C4-2B (cell line): ENCODE measurements at regions not wholly inside any gene's neighbourhood (a gene's known extent, or its start where the extent isn't known, plus 50 kb on each side); places are given as distances from the start of the nearest gene placed in this dataset.

Experiments used
- ZFX ChIP-seq: fragments of 450-650 bp; IDR thresholded peaks from 2 replicates; pipeline ENCODE4 v1.6.1; 2017
- TF ChIP-seq, protein P1 (sequence below): fragments of 450-650 bp; conservative IDR thresholded peaks from 2 replicates; pipeline ENCODE4 v1.5.1; 2017; ENCODE audit warnings: mild to moderate bottlenecking

DNA sequence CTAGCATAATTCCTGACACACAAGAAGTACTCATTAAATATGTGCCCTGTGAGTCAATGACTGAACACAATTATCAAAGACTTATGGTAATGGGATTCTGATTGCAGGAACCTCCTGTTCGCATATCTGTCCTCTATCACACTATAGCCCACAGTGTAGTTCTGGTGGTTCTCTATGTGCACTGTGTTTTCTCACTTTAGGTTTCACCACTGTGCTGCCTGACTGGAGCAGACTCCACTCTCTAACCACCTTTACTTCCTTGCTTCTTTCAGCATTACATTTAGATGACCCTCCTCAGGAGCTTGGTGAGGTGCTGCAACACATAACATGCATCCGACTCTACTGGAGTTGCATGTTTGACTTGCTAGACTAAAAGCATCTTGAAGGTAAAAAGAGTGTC lies 777.1 kb downstream of the SQOR start:
- TF ChIP-seq, protein P1, sequence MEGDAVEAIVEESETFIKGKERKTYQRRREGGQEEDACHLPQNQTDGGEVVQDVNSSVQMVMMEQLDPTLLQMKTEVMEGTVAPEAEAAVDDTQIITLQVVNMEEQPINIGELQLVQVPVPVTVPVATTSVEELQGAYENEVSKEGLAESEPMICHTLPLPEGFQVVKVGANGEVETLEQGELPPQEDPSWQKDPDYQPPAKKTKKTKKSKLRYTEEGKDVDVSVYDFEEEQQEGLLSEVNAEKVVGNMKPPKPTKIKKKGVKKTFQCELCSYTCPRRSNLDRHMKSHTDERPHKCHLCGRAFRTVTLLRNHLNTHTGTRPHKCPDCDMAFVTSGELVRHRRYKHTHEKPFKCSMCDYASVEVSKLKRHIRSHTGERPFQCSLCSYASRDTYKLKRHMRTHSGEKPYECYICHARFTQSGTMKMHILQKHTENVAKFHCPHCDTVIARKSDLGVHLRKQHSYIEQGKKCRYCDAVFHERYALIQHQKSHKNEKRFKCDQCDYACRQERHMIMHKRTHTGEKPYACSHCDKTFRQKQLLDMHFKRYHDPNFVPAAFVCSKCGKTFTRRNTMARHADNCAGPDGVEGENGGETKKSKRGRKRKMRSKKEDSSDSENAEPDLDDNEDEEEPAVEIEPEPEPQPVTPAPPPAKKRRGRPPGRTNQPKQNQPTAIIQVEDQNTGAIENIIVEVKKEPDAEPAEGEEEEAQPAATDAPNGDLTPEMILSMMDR: no peak
- TF ChIP-seq ZFX: no peak
